ENCODE measurements at regions not wholly inside any gene's neighbourhood (a gene's known extent, or its start where the extent isn't known, plus 50 kb on each side); places are given as distances from the start of the nearest gene placed in this dataset.

GRCh38 chr5:3542769-3543168, 52.9 kb upstream of the IRX1 start:
- DNase-seq = no peak

- DNase-seq = no peak
Measured at GRCh38 chr5:3542158-3542557, 53.5 kb upstream of the IRX1 start.

GRCh38 chr5:3538886-3539285, 56.7 kb upstream of the IRX1 start:
- no peak for DNase-seq

- DNase-seq = no peak
Measured at GRCh38 chr5:3537942-3538341, 57.7 kb upstream of the IRX1 start.

GRCh38 chr5:3535414-3536211, 60.0 kb upstream of the IRX1 start:
- no peak for DNase-seq

GRCh38 chr5:3534997-3535396, 60.6 kb upstream of the IRX1 start:
- DNase-seq = no peak

GRCh38 chr5:3531320-3531986, 64.2 kb upstream of the IRX1 start:
- DNase-seq = no peak

GRCh38 chr5:3530251-3530650, 65.4 kb upstream of the IRX1 start:
- no peak for DNase-seq

- DNase-seq = no peak
Measured at GRCh38 chr5:3526551-3527185, 69.0 kb upstream of the IRX1 start.

GRCh38 chr5:3522491-3522890, 73.1 kb upstream of the IRX1 start:
- no peak for DNase-seq

GRCh38 chr5:3518576-3518975, 77.1 kb upstream of the IRX1 start:
- DNase-seq = no peak

GRCh38 chr5:3518051-3518450, 77.6 kb upstream of the IRX1 start:
- DNase-seq = no peak

- DNase-seq = no peak
Measured at GRCh38 chr5:3517348-3517747, 78.3 kb upstream of the IRX1 start.

GRCh38 chr5:3512361-3513095, 83.1 kb upstream of the IRX1 start:
- DNase-seq = no peak

- no peak for DNase-seq
Measured at GRCh38 chr5:3511934-3512333, 83.7 kb upstream of the IRX1 start.

GRCh38 chr5:3511519-3511918, 84.1 kb upstream of the IRX1 start:
- DNase-seq = no peak

GRCh38 chr5:3510642-3511417, 84.8 kb upstream of the IRX1 start:
- no peak for DNase-seq

- no peak for DNase-seq
Measured at GRCh38 chr5:3509290-3509689, 86.3 kb upstream of the IRX1 start.

GRCh38 chr5:3508395-3508794, 87.2 kb upstream of the IRX1 start:
- DNase-seq = no peak

GRCh38 chr5:3490957-3491507, 104.6 kb upstream of the IRX1 start:
- DNase-seq = no peak

GRCh38 chr5:3489239-3489843, 106.3 kb upstream of the IRX1 start:
- no peak for DNase-seq

GRCh38 chr5:3484836-3485235, 110.8 kb upstream of the IRX1 start:
- no peak for DNase-seq
